GM12878 (cell line): ENCODE measurements at regions not wholly inside any gene's neighbourhood (a gene's known extent, or its start where the extent isn't known, plus 50 kb on each side); places are given as distances from the start of the nearest gene placed in this dataset.

Source experiments
- ATAC-seq: fragments of 200-7000 bp; cut with Tn5 transposase; 3 replicates; pipeline ENCODE4 v1.9.1; 2020; ENCODE audit warnings: mild to moderate bottlenecking, moderate library complexity
- BruUV-seq: library from RNA; stranded (reverse); fragments of 400-500 nt; replicated peaks from 2 replicates; lab custom pipeline; 2021; lab: Mats Ljungman, UMichigan
- CTCF ChIA-PET: fragments of 300-600 bp; sonication (Branson Sonifier 250); formaldehyde crosslinking; extraction: SDS; loops from one replicate; lab custom pipeline; 2021; ENCODE audit warnings: inconsistent platforms; lab: Yijun Ruan, JAX
- POLR2A ChIA-PET: fragments of 350-600 bp; formaldehyde crosslinking; extraction: SDS; loops from one replicate; lab custom pipeline; 2021; ENCODE audit warnings: inconsistent platforms; lab: Charles Lee
- RAD21 ChIA-PET: fragments of 300-600 bp; sonication (Branson Sonifier 250); formaldehyde crosslinking; loops from one replicate; lab custom pipeline; 2023; ENCODE audit warnings: antibody characterized with exemption; ENCODE audit not compliant: unreplicated experiment; lab: Charles Lee
- SMC1A ChIA-PET: fragments of 300-600 bp; sonication (Branson Sonifier 250); formaldehyde crosslinking; loops from one replicate; lab custom pipeline; 2023; ENCODE audit not compliant: unreplicated experiment, uncharacterized antibody; lab: Charles Lee
- DNase-seq: peaks from one replicate; pipeline ENCODE4 v3.0.0-alpha.2; 2011; ENCODE audit warnings: low read depth, low spot score
- FAIRE-seq: peaks from 3 replicates; lab custom pipeline; 2011; peaks lifted over from hg19 to GRCh38; lab: Jason Lieb, UNC
- H2AFZ ChIP-seq: 2 replicates; pipeline ENCODE4 v1.6.0; 2011; ENCODE audit warnings: low read depth, low read length, control low read depth; ENCODE audit not compliant: control insufficient read depth
- H3K27ac ChIP-seq: 2 replicates; pipeline ENCODE4 v1.5.1; 2011; ENCODE audit warnings: control low read depth; ENCODE audit not compliant: control insufficient read depth, insufficient read depth
- H3K27me3 ChIP-seq, 2 experiments: replicated peaks in 1 of 2; 2 replicates each; pipeline versions ENCODE4 v1.6.0 to v1.6.1; 2011; ENCODE audit warnings: low read length in 1 of 2; ENCODE audit not compliant: control insufficient read depth in 2 of 2, insufficient read depth in 2 of 2
- H3K36me3 ChIP-seq, 2 experiments: 2 replicates each; pipeline ENCODE4 v1.5.1; 2011; ENCODE audit warnings: low read length in 1 of 2; ENCODE audit not compliant: control insufficient read depth in 2 of 2, insufficient read depth in 2 of 2
- H3K4me1 ChIP-seq: 2 replicates; pipeline ENCODE4 v1.6.1; 2011; ENCODE audit warnings: mild to moderate bottlenecking, low read length, moderate library complexity, mixed read lengths; ENCODE audit not compliant: control insufficient read depth, insufficient read depth
- H3K4me2 ChIP-seq: 2 replicates; pipeline ENCODE4 v1.6.0; 2011; ENCODE audit warnings: control low read depth; ENCODE audit not compliant: control insufficient read depth, insufficient read depth
- H3K4me3 ChIP-seq: fragments of 200-600 bp; sonication (generic); 2 replicates; pipeline ENCODE4 v1.5.1; 2016
- H3K79me2 ChIP-seq: 2 replicates; pipeline ENCODE4 v1.6.0; 2011; ENCODE audit warnings: low read length; ENCODE audit not compliant: control insufficient read depth, insufficient read depth
- H3K9ac ChIP-seq: 2 replicates; pipeline ENCODE4 v1.8.0; 2011; ENCODE audit warnings: low read length, control low read depth, mixed read lengths; ENCODE audit not compliant: control insufficient read depth, insufficient read depth
- H3K9me3 ChIP-seq: replicated peaks from 3 replicates; pipeline ENCODE4 v1.5.1; 2011; ENCODE audit warnings: mild to moderate bottlenecking, low read length; ENCODE audit not compliant: control insufficient read depth, insufficient read depth
- H4K20me1 ChIP-seq: 2 replicates; pipeline ENCODE4 v1.6.0; 2011; ENCODE audit not compliant: control insufficient read depth, insufficient read depth
- ATF2 ChIP-seq: IDR thresholded peaks from 2 replicates; pipeline ENCODE4 v1.6.1; 2012; ENCODE audit warnings: low read length, inconsistent platforms
- ATF3 ChIP-seq: IDR thresholded peaks from 2 replicates; pipeline ENCODE4 v1.6.1; 2011; ENCODE audit warnings: low read depth, mild to moderate bottlenecking, low read length, moderate library complexity, borderline replicate concordance; ENCODE audit errors: extremely low read depth
- BACH1 ChIP-seq: fragments of 450-650 bp; IDR thresholded peaks from 2 replicates; pipeline ENCODE4 v1.6.1; 2017; ENCODE audit warnings: mild to moderate bottlenecking, borderline replicate concordance
- E2F4 ChIP-seq: IDR thresholded peaks from 2 replicates; pipeline ENCODE4 v1.6.1; 2012; ENCODE audit warnings: low read depth, low read length, improper control_type of control experiment
- E4F1 ChIP-seq: fragments of 450-650 bp; IDR thresholded peaks from 2 replicates; pipeline ENCODE4 v1.6.1; 2018; ENCODE audit warnings: borderline replicate concordance, mild to moderate bottlenecking; ENCODE audit not compliant: partially characterized antibody
- IRF4 ChIP-seq: IDR thresholded peaks from 2 replicates; pipeline ENCODE4 v1.6.1; 2011; ENCODE audit warnings: low read depth, low read length
- JUNB ChIP-seq: IDR thresholded peaks from 2 replicates; pipeline ENCODE4 v1.6.1; 2016; ENCODE audit warnings: antibody characterized with exemption, mild to moderate bottlenecking
- POLR2AphosphoS5 ChIP-seq: IDR thresholded peaks from 2 replicates; pipeline ENCODE4 v1.6.1; 2011; ENCODE audit warnings: mild to moderate bottlenecking, low read length, inconsistent platforms
- RCOR1 ChIP-seq: conservative IDR thresholded peaks from 2 replicates; pipeline ENCODE4 v1.6.1; 2012; ENCODE audit warnings: low read depth, low read length, improper control_type of control experiment
- SMAD5 ChIP-seq: IDR thresholded peaks from 2 replicates; pipeline ENCODE4 v1.6.1; 2016; ENCODE audit warnings: antibody characterized with exemption, low read depth
- SRF ChIP-seq, 2 experiments: IDR thresholded peaks; 2 replicates each; pipeline ENCODE4 v1.6.1; 2011; ENCODE audit warnings: low read depth in 2 of 2, low read length in 2 of 2, mild to moderate bottlenecking in 1 of 2, moderate library complexity in 1 of 2
- ZBED1 ChIP-seq: IDR thresholded peaks from 2 replicates; pipeline ENCODE4 v1.6.1; 2016; ENCODE audit warnings: borderline replicate concordance
- ZNF207 ChIP-seq: fragments of 450-650 bp; IDR thresholded peaks from 2 replicates; pipeline ENCODE4 v1.6.1; 2014; ENCODE audit warnings: antibody characterized with exemption, mild to moderate bottlenecking, borderline replicate concordance
- ZZZ3 ChIP-seq: IDR thresholded peaks from 2 replicates; pipeline ENCODE4 v1.6.1; 2011; ENCODE audit warnings: low read depth; ENCODE audit not compliant: control insufficient read depth, insufficient read length
- WGBS: methylation state at CpG from one replicate; pipeline ENCODE4 v1.1.6; 2016; ENCODE audit warnings: low lambda C conversion rate; ENCODE audit not compliant: insufficient replicate concordance, insufficient coverage; ENCODE audit errors: missing lambda C conversion rate; 5-methylcytosine and 5-hydroxymethylcytosine counted together
- in situ Hi-C: fragments of 300-500 bp; cut with MboI; formaldehyde crosslinking; loops from 9 replicates; pipeline ENCODE4 v1.14.3; 2018; ENCODE audit warnings: mixed read lengths
- intact Hi-C: fragments of 100-400 bp; cut with micrococcal nuclease; formaldehyde crosslinking; loops from one replicate; pipeline ENCODE4 v1.14.2; 2022; ENCODE audit not compliant: unreplicated experiment
- TF ChIP-seq, protein P1 (sequence below): fragments of 450-650 bp; IDR thresholded peaks from 2 replicates; pipeline ENCODE4 v1.6.1; 2016; ENCODE audit warnings: mild to moderate bottlenecking
- TF ChIP-seq, protein P2 (sequence below): IDR thresholded peaks from 2 replicates; pipeline ENCODE4 v1.6.1; 2011; ENCODE audit warnings: low read depth, low read length, improper control_type of control experiment, borderline replicate concordance

DNA sequence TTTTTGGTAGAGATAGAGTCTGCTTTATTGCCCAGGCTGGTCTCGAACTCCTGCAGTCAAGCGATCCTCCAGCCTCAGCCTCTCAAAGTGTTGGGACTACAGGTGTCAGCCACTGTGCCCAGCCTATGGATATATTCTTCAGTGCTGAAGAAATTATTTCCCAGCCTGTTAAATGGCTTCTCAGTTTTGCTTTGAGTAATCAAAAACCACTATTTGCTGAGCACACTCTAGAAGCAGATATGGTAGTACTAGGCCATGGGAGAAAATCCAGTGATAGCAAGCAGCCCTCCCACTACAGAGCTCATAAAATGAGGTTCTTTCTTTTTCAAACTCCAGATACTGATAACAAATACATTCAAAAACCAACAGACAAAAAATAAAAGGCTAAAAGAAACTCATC is 80.6 kb upstream of the CLDN10 start:
- intact Hi-C loops: no loop called here
- no peaks in the 10 kb centered on the region for H3K36me3 ChIP-seq
- FAIRE-seq: peak; percentile 95
- TF ChIP-seq JUNB: peak; percentile 50; the same call in 1 of the 2 replicates
- no peak for TF ChIP-seq IRF4
- no peak for TF ChIP-seq SRF (IDR thresholded peaks at IDR 0.05; ENCODE audit: low read depth in 2 of 2, low read length in 2 of 2)
- TF ChIP-seq, protein P1, sequence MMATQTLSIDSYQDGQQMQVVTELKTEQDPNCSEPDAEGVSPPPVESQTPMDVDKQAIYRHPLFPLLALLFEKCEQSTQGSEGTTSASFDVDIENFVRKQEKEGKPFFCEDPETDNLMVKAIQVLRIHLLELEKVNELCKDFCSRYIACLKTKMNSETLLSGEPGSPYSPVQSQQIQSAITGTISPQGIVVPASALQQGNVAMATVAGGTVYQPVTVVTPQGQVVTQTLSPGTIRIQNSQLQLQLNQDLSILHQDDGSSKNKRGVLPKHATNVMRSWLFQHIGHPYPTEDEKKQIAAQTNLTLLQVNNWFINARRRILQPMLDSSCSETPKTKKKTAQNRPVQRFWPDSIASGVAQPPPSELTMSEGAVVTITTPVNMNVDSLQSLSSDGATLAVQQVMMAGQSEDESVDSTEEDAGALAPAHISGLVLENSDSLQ: no peak
- TF ChIP-seq ZNF207: no peak
- TF ChIP-seq ZBED1: no peak
- TF ChIP-seq RCOR1: no peak
- no peak for TF ChIP-seq SMAD5
- no peak for TF ChIP-seq E4F1
- no peak for TF ChIP-seq ATF3
- no peak for TF ChIP-seq ZZZ3
- no peak for TF ChIP-seq E2F4
- TF ChIP-seq ATF2: 0 out of 2 replicates have a peak, but pooled peaks have one; percentile 25
- no peak for TF ChIP-seq POLR2AphosphoS5
- no peak for TF ChIP-seq BACH1
- TF ChIP-seq, protein P2, sequence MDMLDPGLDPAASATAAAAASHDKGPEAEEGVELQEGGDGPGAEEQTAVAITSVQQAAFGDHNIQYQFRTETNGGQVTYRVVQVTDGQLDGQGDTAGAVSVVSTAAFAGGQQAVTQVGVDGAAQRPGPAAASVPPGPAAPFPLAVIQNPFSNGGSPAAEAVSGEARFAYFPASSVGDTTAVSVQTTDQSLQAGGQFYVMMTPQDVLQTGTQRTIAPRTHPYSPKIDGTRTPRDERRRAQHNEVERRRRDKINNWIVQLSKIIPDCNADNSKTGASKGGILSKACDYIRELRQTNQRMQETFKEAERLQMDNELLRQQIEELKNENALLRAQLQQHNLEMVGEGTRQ: no peak

More for the DNA sequence above, 80.6 kb upstream of the CLDN10 start:
- in situ Hi-C loops: loop anchor here (10.0 kb wide), 1 partner anchor 797 kb away; no protein-coding TSS in a partner anchor
- Histone ChIP-seq H3K27ac (no peak overlapping the region), H3K27me3 (no peaks in the 10 kb centered on the region), H4K20me1 (no peaks in the 10 kb centered on the region), H3K4me2 (no peak overlapping the region), H3K79me2 (no peaks in the 10 kb centered on the region), H3K9me3 (peaks cover 3% of the 10 kb centered on the region; the same call in 2 of the 3 replicates), H2AFZ (no peak overlapping the region), H3K9ac (no peak overlapping the region), H3K4me1 (peaks cover 5% of the 10 kb centered on the region; the same call in 1 of the 2 replicates), H3K4me3 (no peak overlapping the region)
- no CpG with 5 or more reads among the region's 2 CpGs for WGBS
- ATAC-seq: peak; percentile 66
- no TSS peak for BruUV-seq
- ChIA-PET RAD21 (no interaction called here), CTCF (interaction anchor here (0.6 to 1.3 kb wide), 2 partner anchors 283 to 431 kb away, joined by 3 to 4 read pairs; no protein-coding TSS in a partner anchor), POLR2A (interaction anchor here (0.6 to 0.7 kb wide), 4 partner anchors 8 to 875 kb away, joined by 4 to 6 read pairs (median 5); no protein-coding TSS in a partner anchor), SMC1A (no interaction called here)
- no peak for DNase-seq
